ENCODE measurements at regions not wholly inside any gene's neighbourhood (a gene's known extent, or its start where the extent isn't known, plus 50 kb on each side); places are given as distances from the start of the nearest gene placed in this dataset.

DNA sequence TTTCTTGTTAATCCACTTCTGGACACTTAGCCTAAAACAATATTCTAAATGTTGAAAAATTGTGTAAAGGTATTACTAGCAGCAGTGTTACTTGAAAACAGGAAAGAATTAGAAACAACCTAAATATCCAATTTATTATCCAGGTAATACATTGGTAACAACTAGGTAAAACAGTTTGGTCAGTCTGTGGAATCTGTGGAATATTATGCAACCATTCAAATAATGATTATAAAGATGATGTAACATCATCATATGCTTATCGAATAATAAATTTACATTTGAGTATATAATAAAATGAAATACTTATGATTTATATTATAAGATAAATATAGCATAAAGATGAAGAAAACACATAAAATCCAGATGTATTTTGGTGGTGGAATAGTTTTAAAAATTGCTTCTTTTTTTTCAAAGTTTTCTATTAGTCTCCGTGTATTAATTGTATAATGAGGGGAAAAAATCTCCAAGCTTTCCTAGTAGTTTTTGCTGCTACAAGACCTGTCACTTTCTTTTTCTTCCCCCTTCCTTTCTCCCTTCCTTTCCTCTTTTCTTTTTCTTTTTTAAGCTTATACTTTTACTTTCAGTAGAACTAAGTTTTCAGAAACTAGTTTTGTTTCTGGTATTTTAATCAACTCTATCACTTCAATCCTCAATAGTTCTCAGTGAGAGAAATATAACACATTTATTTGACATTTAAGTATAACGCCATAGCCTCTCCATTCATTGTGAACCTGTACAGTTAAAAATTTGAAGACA is 197.8 kb upstream of the HMCN1 start:
- TF ChIP-seq, protein P1, sequence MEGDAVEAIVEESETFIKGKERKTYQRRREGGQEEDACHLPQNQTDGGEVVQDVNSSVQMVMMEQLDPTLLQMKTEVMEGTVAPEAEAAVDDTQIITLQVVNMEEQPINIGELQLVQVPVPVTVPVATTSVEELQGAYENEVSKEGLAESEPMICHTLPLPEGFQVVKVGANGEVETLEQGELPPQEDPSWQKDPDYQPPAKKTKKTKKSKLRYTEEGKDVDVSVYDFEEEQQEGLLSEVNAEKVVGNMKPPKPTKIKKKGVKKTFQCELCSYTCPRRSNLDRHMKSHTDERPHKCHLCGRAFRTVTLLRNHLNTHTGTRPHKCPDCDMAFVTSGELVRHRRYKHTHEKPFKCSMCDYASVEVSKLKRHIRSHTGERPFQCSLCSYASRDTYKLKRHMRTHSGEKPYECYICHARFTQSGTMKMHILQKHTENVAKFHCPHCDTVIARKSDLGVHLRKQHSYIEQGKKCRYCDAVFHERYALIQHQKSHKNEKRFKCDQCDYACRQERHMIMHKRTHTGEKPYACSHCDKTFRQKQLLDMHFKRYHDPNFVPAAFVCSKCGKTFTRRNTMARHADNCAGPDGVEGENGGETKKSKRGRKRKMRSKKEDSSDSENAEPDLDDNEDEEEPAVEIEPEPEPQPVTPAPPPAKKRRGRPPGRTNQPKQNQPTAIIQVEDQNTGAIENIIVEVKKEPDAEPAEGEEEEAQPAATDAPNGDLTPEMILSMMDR (IDR thresholded peaks at IDR 0.05), result no peak
- no peak for TF ChIP-seq POLR2AphosphoS2 (conservative IDR thresholded peaks at IDR 0.05; ENCODE audit: low read length)
- TF ChIP-seq RFX5 (IDR thresholded peaks at IDR 0.05), result no peak
- TF ChIP-seq POLR2A (IDR thresholded peaks at IDR 0.05; ENCODE audit: low read length), result no peak
- TF ChIP-seq NFE2L2 (conservative IDR thresholded peaks at IDR 0.05; ENCODE audit: low read length), result no peak
- no peak for TF ChIP-seq HOXA7 (CRISPR knock-in tag; IDR thresholded peaks at IDR 0.05)
- no peak for TF ChIP-seq KDM1A (IDR thresholded peaks at IDR 0.05; ENCODE audit: low read depth)
- TF ChIP-seq CHD2 (IDR thresholded peaks at IDR 0.05; ENCODE audit: low read length, partially characterized antibody), result no peak
- no peak for TF ChIP-seq NPAS2 (CRISPR knock-in tag; IDR thresholded peaks at IDR 0.05; ENCODE audit: borderline replicate concordance)
- TF ChIP-seq ZFP36 (IDR thresholded peaks at IDR 0.05; ENCODE audit: borderline replicate concordance, partially characterized antibody), result no peak
- TF ChIP-seq, protein P2, sequence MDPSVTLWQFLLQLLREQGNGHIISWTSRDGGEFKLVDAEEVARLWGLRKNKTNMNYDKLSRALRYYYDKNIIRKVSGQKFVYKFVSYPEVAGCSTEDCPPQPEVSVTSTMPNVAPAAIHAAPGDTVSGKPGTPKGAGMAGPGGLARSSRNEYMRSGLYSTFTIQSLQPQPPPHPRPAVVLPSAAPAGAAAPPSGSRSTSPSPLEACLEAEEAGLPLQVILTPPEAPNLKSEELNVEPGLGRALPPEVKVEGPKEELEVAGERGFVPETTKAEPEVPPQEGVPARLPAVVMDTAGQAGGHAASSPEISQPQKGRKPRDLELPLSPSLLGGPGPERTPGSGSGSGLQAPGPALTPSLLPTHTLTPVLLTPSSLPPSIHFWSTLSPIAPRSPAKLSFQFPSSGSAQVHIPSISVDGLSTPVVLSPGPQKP (IDR thresholded peaks at IDR 0.05; ENCODE audit: low read depth, low read length), result no peak
